GM12878 (cell line): ENCODE measurements at regions not wholly inside any gene's neighbourhood (a gene's known extent, or its start where the extent isn't known, plus 50 kb on each side); places are given as distances from the start of the nearest gene placed in this dataset.

Source experiments
- ATAC-seq: fragments of 200-7000 bp; cut with Tn5 transposase; 3 replicates; pipeline ENCODE4 v1.9.1; 2020; ENCODE audit warnings: mild to moderate bottlenecking, moderate library complexity
- BruUV-seq: library from RNA; stranded (reverse); fragments of 400-500 nt; replicated peaks from 2 replicates; lab custom pipeline; 2021; lab: Mats Ljungman, UMichigan
- CTCF ChIA-PET: fragments of 300-600 bp; sonication (Branson Sonifier 250); formaldehyde crosslinking; extraction: SDS; loops from one replicate; lab custom pipeline; 2021; ENCODE audit warnings: inconsistent platforms; lab: Yijun Ruan, JAX
- POLR2A ChIA-PET: fragments of 350-600 bp; formaldehyde crosslinking; extraction: SDS; loops from one replicate; lab custom pipeline; 2021; ENCODE audit warnings: inconsistent platforms; lab: Charles Lee
- RAD21 ChIA-PET: fragments of 300-600 bp; sonication (Branson Sonifier 250); formaldehyde crosslinking; loops from one replicate; lab custom pipeline; 2023; ENCODE audit warnings: antibody characterized with exemption; ENCODE audit not compliant: unreplicated experiment; lab: Charles Lee
- SMC1A ChIA-PET: fragments of 300-600 bp; sonication (Branson Sonifier 250); formaldehyde crosslinking; loops from one replicate; lab custom pipeline; 2023; ENCODE audit not compliant: unreplicated experiment, uncharacterized antibody; lab: Charles Lee
- DNase-seq: peaks from one replicate; pipeline ENCODE4 v3.0.0-alpha.2; 2011; ENCODE audit warnings: low read depth, low spot score
- FAIRE-seq: peaks from 3 replicates; lab custom pipeline; 2011; peaks lifted over from hg19 to GRCh38; lab: Jason Lieb, UNC
- H2AFZ ChIP-seq: 2 replicates; pipeline ENCODE4 v1.6.0; 2011; ENCODE audit warnings: low read depth, low read length, control low read depth; ENCODE audit not compliant: control insufficient read depth
- H3K27ac ChIP-seq: 2 replicates; pipeline ENCODE4 v1.5.1; 2011; ENCODE audit warnings: control low read depth; ENCODE audit not compliant: control insufficient read depth, insufficient read depth
- H3K27me3 ChIP-seq, 2 experiments: replicated peaks in 1 of 2; 2 replicates each; pipeline versions ENCODE4 v1.6.0 to v1.6.1; 2011; ENCODE audit warnings: low read length in 1 of 2; ENCODE audit not compliant: control insufficient read depth in 2 of 2, insufficient read depth in 2 of 2
- H3K36me3 ChIP-seq, 2 experiments: 2 replicates each; pipeline ENCODE4 v1.5.1; 2011; ENCODE audit warnings: low read length in 1 of 2; ENCODE audit not compliant: control insufficient read depth in 2 of 2, insufficient read depth in 2 of 2
- H3K4me1 ChIP-seq: 2 replicates; pipeline ENCODE4 v1.6.1; 2011; ENCODE audit warnings: mild to moderate bottlenecking, low read length, moderate library complexity, mixed read lengths; ENCODE audit not compliant: control insufficient read depth, insufficient read depth
- H3K4me2 ChIP-seq: 2 replicates; pipeline ENCODE4 v1.6.0; 2011; ENCODE audit warnings: control low read depth; ENCODE audit not compliant: control insufficient read depth, insufficient read depth
- H3K4me3 ChIP-seq: fragments of 200-600 bp; sonication (generic); 2 replicates; pipeline ENCODE4 v1.5.1; 2016
- H3K79me2 ChIP-seq: 2 replicates; pipeline ENCODE4 v1.6.0; 2011; ENCODE audit warnings: low read length; ENCODE audit not compliant: control insufficient read depth, insufficient read depth
- H3K9ac ChIP-seq: 2 replicates; pipeline ENCODE4 v1.8.0; 2011; ENCODE audit warnings: low read length, control low read depth, mixed read lengths; ENCODE audit not compliant: control insufficient read depth, insufficient read depth
- H3K9me3 ChIP-seq: replicated peaks from 3 replicates; pipeline ENCODE4 v1.5.1; 2011; ENCODE audit warnings: mild to moderate bottlenecking, low read length; ENCODE audit not compliant: control insufficient read depth, insufficient read depth
- H4K20me1 ChIP-seq: 2 replicates; pipeline ENCODE4 v1.6.0; 2011; ENCODE audit not compliant: control insufficient read depth, insufficient read depth
- DPF2 ChIP-seq: fragments of 450-650 bp; IDR thresholded peaks from 2 replicates; pipeline ENCODE4 v1.6.1; 2017; ENCODE audit warnings: mild to moderate bottlenecking
- EP300 ChIP-seq, 2 experiments: fragments of 150-350 bp in 1 of 2; IDR thresholded peaks; 2 replicates each; pipeline ENCODE4 v1.6.1; 2011 to 2012; ENCODE audit warnings: low read depth in 2 of 2, low read length in 2 of 2, borderline replicate concordance in 1 of 2, improper control_type of control experiment in 1 of 2, inconsistent platforms in 1 of 2; ENCODE audit not compliant: control insufficient read depth in 1 of 2
- FOXK2 ChIP-seq: fragments of 450-650 bp; IDR thresholded peaks from 2 replicates; pipeline ENCODE4 v1.6.1; 2017; ENCODE audit warnings: mild to moderate bottlenecking, moderate library complexity
- GABPA ChIP-seq: IDR thresholded peaks from 2 replicates; pipeline ENCODE4 v1.6.1; 2014; ENCODE audit warnings: antibody characterized with exemption, low read depth, mild to moderate bottlenecking, inconsistent platforms
- IRF4 ChIP-seq: IDR thresholded peaks from 2 replicates; pipeline ENCODE4 v1.6.1; 2011; ENCODE audit warnings: low read depth, low read length
- KLF5 ChIP-seq: fragments of 450-650 bp; IDR thresholded peaks from 2 replicates; pipeline ENCODE4 v1.6.1; 2014; ENCODE audit warnings: mild to moderate bottlenecking; ENCODE audit not compliant: partially characterized antibody
- POLR2AphosphoS2 ChIP-seq: IDR thresholded peaks from 2 replicates; pipeline ENCODE4 v1.6.1; 2011; ENCODE audit warnings: low read depth, mild to moderate bottlenecking, low read length, improper control_type of control experiment, moderate library complexity
- SMC3 ChIP-seq: IDR thresholded peaks from 2 replicates; pipeline ENCODE4 v1.6.1; 2011; ENCODE audit warnings: low read length, improper control_type of control experiment, borderline replicate concordance
- SP1 ChIP-seq: IDR thresholded peaks from one replicate; pipeline ENCODE4 v1.6.1; 2011; ENCODE audit warnings: low read depth, low read length
- SREBF2 ChIP-seq: IDR thresholded peaks from 2 replicates; pipeline ENCODE4 v1.6.1; 2012; ENCODE audit warnings: mild to moderate bottlenecking, low read length
- TCF12 ChIP-seq: IDR thresholded peaks from 2 replicates; pipeline ENCODE4 v1.6.1; 2011; ENCODE audit warnings: low read depth, mild to moderate bottlenecking, low read length
- YBX1 ChIP-seq: fragments of 450-650 bp; IDR thresholded peaks from 2 replicates; pipeline ENCODE4 v1.6.1; 2016; ENCODE audit warnings: antibody characterized with exemption
- ZNF274 ChIP-seq: IDR thresholded peaks from one replicate; pipeline ENCODE4 v1.8.0; 2011; ENCODE audit not compliant: insufficient read length, insufficient read depth
- whole genome bisulfite sequencing: methylation state at CpG from one replicate; pipeline ENCODE4 v1.1.6; 2016; ENCODE audit warnings: low lambda C conversion rate; ENCODE audit not compliant: insufficient replicate concordance, insufficient coverage; ENCODE audit errors: missing lambda C conversion rate; 5-methylcytosine and 5-hydroxymethylcytosine counted together
- in situ Hi-C: fragments of 300-500 bp; cut with MboI; formaldehyde crosslinking; loops from 9 replicates; pipeline ENCODE4 v1.14.3; 2018; ENCODE audit warnings: mixed read lengths
- intact Hi-C: fragments of 100-400 bp; cut with micrococcal nuclease; formaldehyde crosslinking; loops from one replicate; pipeline ENCODE4 v1.14.2; 2022; ENCODE audit not compliant: unreplicated experiment
- TF ChIP-seq, protein P1 (sequence below): fragments of 450-650 bp; IDR thresholded peaks from 2 replicates; pipeline ENCODE4 v1.6.1; 2016; ENCODE audit warnings: mild to moderate bottlenecking
- TF ChIP-seq, protein P2 (sequence below): fragments of 450-650 bp; IDR thresholded peaks from 2 replicates; pipeline ENCODE4 v1.6.1; 2017; ENCODE audit warnings: antibody characterized with exemption, mild to moderate bottlenecking, moderate library complexity
- TF ChIP-seq, protein P3 (sequence below): fragments of 150-350 bp; IDR thresholded peaks from 2 replicates; pipeline ENCODE4 v1.6.1; 2016; ENCODE audit warnings: low read depth, low read length

DNA sequence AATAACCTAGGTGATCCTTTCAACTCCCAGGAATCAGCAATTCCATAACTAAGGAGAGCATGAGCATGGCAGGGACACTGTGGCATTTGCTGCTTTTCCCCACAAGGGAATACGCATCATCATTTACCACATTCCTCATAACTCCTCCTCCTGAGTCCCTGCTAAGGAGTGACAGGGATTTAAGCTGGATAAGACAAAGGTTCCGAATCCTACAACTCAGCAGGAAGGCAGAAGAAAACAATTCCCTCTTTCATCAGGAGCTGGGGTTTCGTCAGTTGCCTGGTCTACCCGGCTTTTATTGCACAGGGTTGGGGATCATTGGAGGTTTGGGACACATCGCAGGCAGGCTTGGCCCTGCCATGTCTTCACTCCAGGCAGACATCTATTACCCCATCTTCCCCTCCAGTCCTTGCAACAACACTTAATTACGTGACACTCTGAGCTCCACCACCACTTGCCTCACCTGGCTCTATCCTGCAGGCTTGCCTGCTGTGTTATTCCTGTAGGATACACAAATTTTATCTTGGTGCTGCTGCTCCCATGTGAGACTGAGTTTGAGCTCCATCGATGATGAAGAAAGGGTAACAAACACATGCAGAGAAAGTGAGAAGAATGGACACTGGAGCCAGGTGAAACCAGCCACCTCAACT is 563.0 kb upstream of the KLF4 start (continued):
- TF ChIP-seq ZNF274, result no peak
- no peak for TF ChIP-seq EP300 (IDR thresholded peaks at IDR 0.05; ENCODE audit: borderline replicate concordance in 1 of 2, control insufficient read depth in 1 of 2, low read depth in 2 of 2, low read length in 2 of 2)
- TF ChIP-seq DPF2, result no peak
- TF ChIP-seq, protein P1, sequence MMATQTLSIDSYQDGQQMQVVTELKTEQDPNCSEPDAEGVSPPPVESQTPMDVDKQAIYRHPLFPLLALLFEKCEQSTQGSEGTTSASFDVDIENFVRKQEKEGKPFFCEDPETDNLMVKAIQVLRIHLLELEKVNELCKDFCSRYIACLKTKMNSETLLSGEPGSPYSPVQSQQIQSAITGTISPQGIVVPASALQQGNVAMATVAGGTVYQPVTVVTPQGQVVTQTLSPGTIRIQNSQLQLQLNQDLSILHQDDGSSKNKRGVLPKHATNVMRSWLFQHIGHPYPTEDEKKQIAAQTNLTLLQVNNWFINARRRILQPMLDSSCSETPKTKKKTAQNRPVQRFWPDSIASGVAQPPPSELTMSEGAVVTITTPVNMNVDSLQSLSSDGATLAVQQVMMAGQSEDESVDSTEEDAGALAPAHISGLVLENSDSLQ, result no peak

DNA sequence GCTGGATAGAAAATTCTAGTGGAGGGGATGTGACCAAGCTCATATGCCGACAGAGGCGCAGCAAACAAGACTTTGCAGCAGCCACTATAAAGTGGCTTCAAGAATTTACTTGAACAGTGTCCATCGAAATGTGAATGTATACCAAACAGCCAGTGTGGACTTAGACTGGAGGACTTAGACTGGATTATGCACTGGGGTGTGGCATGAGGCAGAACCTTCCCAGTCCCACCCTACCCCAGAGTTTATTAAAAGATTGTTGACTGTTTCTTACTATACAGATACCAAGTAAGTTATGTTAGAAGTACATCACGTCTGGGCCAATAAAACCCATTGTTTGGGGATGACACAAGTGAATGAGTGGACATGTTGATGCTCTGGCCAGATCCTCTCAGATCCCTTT is 561.3 kb upstream of the KLF4 start:
- no peak overlapping the region for H3K4me2 ChIP-seq
- intact Hi-C loops, result no loop called here
- no TSS peak for BruUV-seq
- no peak overlapping the region for H3K27ac ChIP-seq
- ATAC-seq (no peak), DNase-seq (no peak), FAIRE-seq (no peak)
- RAD21 ChIA-PET, result no interaction called here
- no peak overlapping the region for H3K4me3 ChIP-seq
- H3K27me3 ChIP-seq, result no peaks in the 10 kb centered on the region
- CTCF ChIA-PET, result no interaction called here
- H3K4me1 ChIP-seq, result no peaks in the 10 kb centered on the region
- H4K20me1 ChIP-seq, result no peaks in the 10 kb centered on the region
- SMC1A ChIA-PET, result no interaction called here
- H3K9ac ChIP-seq, result no peak overlapping the region
- H2AFZ ChIP-seq, result no peak overlapping the region
- no peaks in the 10 kb centered on the region for H3K36me3 ChIP-seq
- WGBS, result 3% methylated on average over 4 of the region's 4 CpGs
- no peaks in the 10 kb centered on the region for H3K79me2 ChIP-seq
- H3K9me3 ChIP-seq, result no peaks in the 10 kb centered on the region
- in situ Hi-C loops, result no loop called here
- TF ChIP-seq TCF12 (no peak), IRF4 (no peak), YBX1 (no peak), SMC3 (no peak), SP1 (no peak), POLR2AphosphoS2 (no peak), GABPA (no peak), SREBF2 (no peak), KLF5 (no peak), FOXK2 (no peak)
- TF ChIP-seq, protein P2, sequence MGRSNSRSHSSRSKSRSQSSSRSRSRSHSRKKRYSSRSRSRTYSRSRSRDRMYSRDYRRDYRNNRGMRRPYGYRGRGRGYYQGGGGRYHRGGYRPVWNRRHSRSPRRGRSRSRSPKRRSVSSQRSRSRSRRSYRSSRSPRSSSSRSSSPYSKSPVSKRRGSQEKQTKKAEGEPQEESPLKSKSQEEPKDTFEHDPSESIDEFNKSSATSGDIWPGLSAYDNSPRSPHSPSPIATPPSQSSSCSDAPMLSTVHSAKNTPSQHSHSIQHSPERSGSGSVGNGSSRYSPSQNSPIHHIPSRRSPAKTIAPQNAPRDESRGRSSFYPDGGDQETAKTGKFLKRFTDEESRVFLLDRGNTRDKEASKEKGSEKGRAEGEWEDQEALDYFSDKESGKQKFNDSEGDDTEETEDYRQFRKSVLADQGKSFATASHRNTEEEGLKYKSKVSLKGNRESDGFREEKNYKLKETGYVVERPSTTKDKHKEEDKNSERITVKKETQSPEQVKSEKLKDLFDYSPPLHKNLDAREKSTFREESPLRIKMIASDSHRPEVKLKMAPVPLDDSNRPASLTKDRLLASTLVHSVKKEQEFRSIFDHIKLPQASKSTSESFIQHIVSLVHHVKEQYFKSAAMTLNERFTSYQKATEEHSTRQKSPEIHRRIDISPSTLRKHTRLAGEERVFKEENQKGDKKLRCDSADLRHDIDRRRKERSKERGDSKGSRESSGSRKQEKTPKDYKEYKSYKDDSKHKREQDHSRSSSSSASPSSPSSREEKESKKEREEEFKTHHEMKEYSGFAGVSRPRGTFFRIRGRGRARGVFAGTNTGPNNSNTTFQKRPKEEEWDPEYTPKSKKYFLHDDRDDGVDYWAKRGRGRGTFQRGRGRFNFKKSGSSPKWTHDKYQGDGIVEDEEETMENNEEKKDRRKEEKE, result no peak
- TF ChIP-seq, protein P3, sequence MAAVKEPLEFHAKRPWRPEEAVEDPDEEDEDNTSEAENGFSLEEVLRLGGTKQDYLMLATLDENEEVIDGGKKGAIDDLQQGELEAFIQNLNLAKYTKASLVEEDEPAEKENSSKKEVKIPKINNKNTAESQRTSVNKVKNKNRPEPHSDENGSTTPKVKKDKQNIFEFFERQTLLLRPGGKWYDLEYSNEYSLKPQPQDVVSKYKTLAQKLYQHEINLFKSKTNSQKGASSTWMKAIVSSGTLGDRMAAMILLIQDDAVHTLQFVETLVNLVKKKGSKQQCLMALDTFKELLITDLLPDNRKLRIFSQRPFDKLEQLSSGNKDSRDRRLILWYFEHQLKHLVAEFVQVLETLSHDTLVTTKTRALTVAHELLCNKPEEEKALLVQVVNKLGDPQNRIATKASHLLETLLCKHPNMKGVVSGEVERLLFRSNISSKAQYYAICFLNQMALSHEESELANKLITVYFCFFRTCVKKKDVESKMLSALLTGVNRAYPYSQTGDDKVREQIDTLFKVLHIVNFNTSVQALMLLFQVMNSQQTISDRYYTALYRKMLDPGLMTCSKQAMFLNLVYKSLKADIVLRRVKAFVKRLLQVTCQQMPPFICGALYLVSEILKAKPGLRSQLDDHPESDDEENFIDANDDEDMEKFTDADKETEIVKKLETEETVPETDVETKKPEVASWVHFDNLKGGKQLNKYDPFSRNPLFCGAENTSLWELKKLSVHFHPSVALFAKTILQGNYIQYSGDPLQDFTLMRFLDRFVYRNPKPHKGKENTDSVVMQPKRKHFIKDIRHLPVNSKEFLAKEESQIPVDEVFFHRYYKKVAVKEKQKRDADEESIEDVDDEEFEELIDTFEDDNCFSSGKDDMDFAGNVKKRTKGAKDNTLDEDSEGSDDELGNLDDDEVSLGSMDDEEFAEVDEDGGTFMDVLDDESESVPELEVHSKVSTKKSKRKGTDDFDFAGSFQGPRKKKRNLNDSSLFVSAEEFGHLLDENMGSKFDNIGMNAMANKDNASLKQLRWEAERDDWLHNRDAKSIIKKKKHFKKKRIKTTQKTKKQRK, result no peak
- POLR2A ChIA-PET, result no interaction called here
